ENCODE measurements at regions not wholly inside any gene's neighbourhood (a gene's known extent, or its start where the extent isn't known, plus 50 kb on each side); places are given as distances from the start of the nearest gene placed in this dataset.
"Not testable (repeated sequence)": the region's sequence is repeated elsewhere in the genome, so short reads cannot be mapped to it uniquely, and the experiment has no call there.

GRCh38 chr6:903761-904160 lies 210.8 kb upstream of the EXOC2 start:
- H3K4me2 ChIP-seq = no peak overlapping the region
- no peaks in the 10 kb centered on the region for H4K20me1 ChIP-seq
- H3K9me3 ChIP-seq = no peaks in the 10 kb centered on the region
- TF ChIP-seq Cebpa-rat (IDR thresholded peaks at IDR 0.05) = no peak
- H3K4me3 ChIP-seq = no peak overlapping the region
- no peaks in the 10 kb centered on the region for H3K36me3 ChIP-seq
- H3K9ac ChIP-seq = no peak overlapping the region
- peaks cover 16% of the 10 kb centered on the region; the same call in 1 of the 2 replicates for H3K4me1 ChIP-seq
- no peaks in the 10 kb centered on the region for H3K27me3 ChIP-seq
- no peak overlapping the region for H3K27ac ChIP-seq

- Histone ChIP-seq H3K36me3 (no peaks in the 10 kb centered on the region), H3K27me3 (no peaks in the 10 kb centered on the region), H3K4me2 (peak overlapping the region; percentile 18; the same call in 1 of the 2 replicates), H3K9me3 (no peaks in the 10 kb centered on the region), H3K4me1 (peaks cover 16% of the 10 kb centered on the region; the same call in 1 of the 2 replicates), H3K4me3 (no peak overlapping the region), H3K9ac (no peak overlapping the region), H4K20me1 (no peaks in the 10 kb centered on the region), H3K27ac (no peak overlapping the region)
- no peak for TF ChIP-seq Cebpa-rat (IDR thresholded peaks at IDR 0.05)
Observed at GRCh38 chr6:901696-902460, 208.9 kb upstream of the EXOC2 start.

- no peaks in the 10 kb centered on the region for H3K27me3 ChIP-seq
- H3K27ac ChIP-seq = no peak overlapping the region
- H4K20me1 ChIP-seq = no peaks in the 10 kb centered on the region
- no peak overlapping the region for H3K9ac ChIP-seq
- H3K36me3 ChIP-seq = no peaks in the 10 kb centered on the region
- TF ChIP-seq Cebpa-rat (IDR thresholded peaks at IDR 0.05) = no peak
- peak overlapping the region; percentile 17; the same call in 1 of the 2 replicates for H3K4me2 ChIP-seq
- no peaks in the 10 kb centered on the region for H3K9me3 ChIP-seq
- no peak overlapping the region for H3K4me3 ChIP-seq
- H3K4me1 ChIP-seq = peaks cover 16% of the 10 kb centered on the region; the same call in 1 of the 2 replicates
Observed at GRCh38 chr6:900716-901605, 208.0 kb upstream of the EXOC2 start.

- Histone ChIP-seq H3K27ac (no peak overlapping the region), H3K36me3 (no peaks in the 10 kb centered on the region), H3K4me1 (peaks cover 16% of the 10 kb centered on the region; the same call in 1 of the 2 replicates), H3K27me3 (no peaks in the 10 kb centered on the region), H4K20me1 (no peaks in the 10 kb centered on the region), H3K9me3 (no peaks in the 10 kb centered on the region), H3K4me2 (no peak overlapping the region), H3K4me3 (no peak overlapping the region), H3K9ac (no peak overlapping the region)
- no peak for TF ChIP-seq Cebpa-rat (IDR thresholded peaks at IDR 0.05)
Observed at GRCh38 chr6:897528-898207, 204.7 kb upstream of the EXOC2 start.

- no peak overlapping the region for H3K9ac ChIP-seq
Observed at GRCh38 chr6:894274-894673, 201.3 kb upstream of the EXOC2 start.

GRCh38 chr6:890995-891394 lies 198.1 kb upstream of the EXOC2 start:
- Histone ChIP-seq H3K9me3 (no peaks in the 10 kb centered on the region), H3K36me3 (no peaks in the 10 kb centered on the region), H3K4me3 (no peak overlapping the region), H3K9ac (no peak overlapping the region), H3K4me1 (no peaks in the 10 kb centered on the region), H3K27me3 (no peaks in the 10 kb centered on the region), H4K20me1 (no peaks in the 10 kb centered on the region), H3K4me2 (no peak overlapping the region), H3K27ac (no peak overlapping the region)
- 0 out of 2 replicates have a peak, but pooled peaks have one; percentile 36 for TF ChIP-seq Cebpa-rat (IDR thresholded peaks at IDR 0.05)

More at GRCh38 chr6:894274-894673, 201.3 kb upstream of the EXOC2 start:
- H4K20me1 ChIP-seq = no peaks in the 10 kb centered on the region
- H3K4me3 ChIP-seq = no peak overlapping the region
- no peak overlapping the region for H3K4me2 ChIP-seq
- H3K4me1 ChIP-seq = no peaks in the 10 kb centered on the region
- no peaks in the 10 kb centered on the region for H3K27me3 ChIP-seq
- H3K9me3 ChIP-seq = no peaks in the 10 kb centered on the region
- H3K36me3 ChIP-seq = no peaks in the 10 kb centered on the region
- no peak for TF ChIP-seq Cebpa-rat (IDR thresholded peaks at IDR 0.05)
- no peak overlapping the region for H3K27ac ChIP-seq

- Histone ChIP-seq H3K27ac (no peak overlapping the region), H3K4me3 (no peak overlapping the region), H3K27me3 (no peaks in the 10 kb centered on the region), H3K4me2 (no peak overlapping the region), H4K20me1 (no peaks in the 10 kb centered on the region), H3K9me3 (no peaks in the 10 kb centered on the region), H3K4me1 (no peaks in the 10 kb centered on the region), H3K36me3 (no peaks in the 10 kb centered on the region), H3K9ac (no peak overlapping the region)
- TF ChIP-seq Cebpa-rat (IDR thresholded peaks at IDR 0.05) = no peak
Observed at GRCh38 chr6:890201-890600, 197.3 kb upstream of the EXOC2 start.

GRCh38 chr6:887583-888235 lies 194.8 kb upstream of the EXOC2 start:
- TF ChIP-seq Cebpa-rat (IDR thresholded peaks at IDR 0.05) = no peak
- Histone ChIP-seq H3K4me1 (no peaks in the 10 kb centered on the region), H4K20me1 (no peaks in the 10 kb centered on the region), H3K27ac (no peak overlapping the region), H3K4me3 (no peak overlapping the region), H3K36me3 (no peaks in the 10 kb centered on the region), H3K9me3 (no peaks in the 10 kb centered on the region), H3K27me3 (no peaks in the 10 kb centered on the region), H3K9ac (no peak overlapping the region), H3K4me2 (no peak overlapping the region)

- not testable (repeated sequence) for H3K9me3 ChIP-seq, H3K9ac ChIP-seq, H3K36me3 ChIP-seq, H3K4me1 ChIP-seq, H4K20me1 ChIP-seq, H3K27me3 ChIP-seq, H3K27ac ChIP-seq, H3K4me3 ChIP-seq, H3K4me2 ChIP-seq
Observed at GRCh38 chr6:886116-886515, 193.2 kb upstream of the EXOC2 start.

Measured in BLaER1 (cell line).